ENCODE measurements at regions not wholly inside any gene's neighbourhood (a gene's known extent, or its start where the extent isn't known, plus 50 kb on each side); places are given as distances from the start of the nearest gene placed in this dataset.

GRCh38 chr2:181163139-181163538 is 182.7 kb downstream of the UBE2E3 start:
- no peak for TF ChIP-seq CTCF (IDR thresholded peaks at IDR 0.05)
- TF ChIP-seq POLR2A (IDR thresholded peaks at IDR 0.05): no peak
- TF ChIP-seq POLR2AphosphoS5 (IDR thresholded peaks at IDR 0.05): no peak
